SKM-1 (cell line): ENCODE measurements at regions not wholly inside any gene's neighbourhood (a gene's known extent, or its start where the extent isn't known, plus 50 kb on each side); places are given as distances from the start of the nearest gene placed in this dataset.

Source experiments
- DNase-seq: peaks from one replicate; lab custom pipeline; 2025; ENCODE audit not compliant: unreplicated experiment; lab: John Stamatoyannopoulos, UW

GRCh38 chr4:120432301-120432860 lies 365.7 kb upstream of the MAD2L1 start:
- no peak for DNase-seq

GRCh38 chr4:120431180-120431579 lies 364.5 kb upstream of the MAD2L1 start:
- no peak for DNase-seq

GRCh38 chr4:120418146-120418545 lies 351.5 kb upstream of the MAD2L1 start:
- no peak for DNase-seq

GRCh38 chr4:120415896-120416295 lies 349.2 kb upstream of the MAD2L1 start:
- DNase-seq = no peak

GRCh38 chr4:120406960-120407359 lies 340.3 kb upstream of the MAD2L1 start:
- no peak for DNase-seq

- DNase-seq = no peak
Observed at GRCh38 chr4:120403296-120403695, 336.6 kb upstream of the MAD2L1 start.

GRCh38 chr4:120400441-120400840 lies 333.8 kb upstream of the MAD2L1 start:
- no peak for DNase-seq

- DNase-seq = no peak
Observed at GRCh38 chr4:120399826-120400225, 333.2 kb upstream of the MAD2L1 start.

- DNase-seq = no peak
Observed at GRCh38 chr4:120395746-120396145, 329.1 kb upstream of the MAD2L1 start.

- no peak for DNase-seq
Observed at GRCh38 chr4:120355881-120356280, 289.2 kb upstream of the MAD2L1 start.

- DNase-seq = no peak
Observed at GRCh38 chr4:120354381-120354780, 287.7 kb upstream of the MAD2L1 start.

GRCh38 chr4:120353235-120353634 lies 286.6 kb upstream of the MAD2L1 start:
- no peak for DNase-seq

- no peak for DNase-seq
Observed at GRCh38 chr4:120352739-120353138, 286.1 kb upstream of the MAD2L1 start.

GRCh38 chr4:120348948-120349347 lies 282.3 kb upstream of the MAD2L1 start:
- no peak for DNase-seq

GRCh38 chr4:120348521-120348920 lies 281.9 kb upstream of the MAD2L1 start:
- no peak for DNase-seq

GRCh38 chr4:120331486-120332370 lies 265.1 kb upstream of the MAD2L1 start:
- DNase-seq = no peak

- no peak for DNase-seq
Observed at GRCh38 chr4:120329386-120329785, 262.7 kb upstream of the MAD2L1 start.

- no peak for DNase-seq
Observed at GRCh38 chr4:120327276-120327675, 260.6 kb upstream of the MAD2L1 start.

GRCh38 chr4:120319046-120319767 lies 252.6 kb upstream of the MAD2L1 start:
- no peak for DNase-seq

- DNase-seq = no peak
Observed at GRCh38 chr4:120318196-120318846, 251.7 kb upstream of the MAD2L1 start.

GRCh38 chr4:120317713-120318112 lies 251.1 kb upstream of the MAD2L1 start:
- DNase-seq = no peak
